C4-2B (cell line): ENCODE measurements at regions not wholly inside any gene's neighbourhood (a gene's known extent, or its start where the extent isn't known, plus 50 kb on each side); places are given as distances from the start of the nearest gene placed in this dataset.

Experiments used
- ZFX ChIP-seq: fragments of 450-650 bp; IDR thresholded peaks from 2 replicates; pipeline ENCODE4 v1.6.1; 2017
- TF ChIP-seq, protein P1 (sequence below): fragments of 450-650 bp; conservative IDR thresholded peaks from 2 replicates; pipeline ENCODE4 v1.5.1; 2017; ENCODE audit warnings: mild to moderate bottlenecking

DNA sequence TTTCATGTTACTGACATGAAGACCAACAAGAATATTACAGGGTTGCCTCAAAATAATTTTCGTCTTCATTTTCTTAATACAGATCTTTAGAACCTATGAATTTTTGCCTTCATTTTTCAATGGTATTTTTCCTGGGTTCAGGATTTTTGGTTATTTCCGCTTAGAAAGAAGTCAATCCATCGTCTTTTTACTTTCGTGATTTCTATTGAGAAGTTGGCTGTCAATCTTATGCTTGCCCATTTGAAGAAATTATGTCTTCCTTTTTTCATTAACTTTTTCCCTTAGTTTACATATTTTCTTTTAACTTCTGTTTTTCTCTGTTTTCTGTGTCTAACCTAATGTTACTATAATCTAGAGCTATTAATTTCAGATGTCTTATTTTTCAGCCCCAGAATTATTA, 868.9 kb upstream of the SLC10A2 start:
- TF ChIP-seq, protein P1, sequence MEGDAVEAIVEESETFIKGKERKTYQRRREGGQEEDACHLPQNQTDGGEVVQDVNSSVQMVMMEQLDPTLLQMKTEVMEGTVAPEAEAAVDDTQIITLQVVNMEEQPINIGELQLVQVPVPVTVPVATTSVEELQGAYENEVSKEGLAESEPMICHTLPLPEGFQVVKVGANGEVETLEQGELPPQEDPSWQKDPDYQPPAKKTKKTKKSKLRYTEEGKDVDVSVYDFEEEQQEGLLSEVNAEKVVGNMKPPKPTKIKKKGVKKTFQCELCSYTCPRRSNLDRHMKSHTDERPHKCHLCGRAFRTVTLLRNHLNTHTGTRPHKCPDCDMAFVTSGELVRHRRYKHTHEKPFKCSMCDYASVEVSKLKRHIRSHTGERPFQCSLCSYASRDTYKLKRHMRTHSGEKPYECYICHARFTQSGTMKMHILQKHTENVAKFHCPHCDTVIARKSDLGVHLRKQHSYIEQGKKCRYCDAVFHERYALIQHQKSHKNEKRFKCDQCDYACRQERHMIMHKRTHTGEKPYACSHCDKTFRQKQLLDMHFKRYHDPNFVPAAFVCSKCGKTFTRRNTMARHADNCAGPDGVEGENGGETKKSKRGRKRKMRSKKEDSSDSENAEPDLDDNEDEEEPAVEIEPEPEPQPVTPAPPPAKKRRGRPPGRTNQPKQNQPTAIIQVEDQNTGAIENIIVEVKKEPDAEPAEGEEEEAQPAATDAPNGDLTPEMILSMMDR: no peak
- no peak for TF ChIP-seq ZFX
